ENCODE measurements at regions not wholly inside any gene's neighbourhood (a gene's known extent, or its start where the extent isn't known, plus 50 kb on each side); places are given as distances from the start of the nearest gene placed in this dataset.

GRCh38 chr6:164408868-164409267 is 900.5 kb downstream of the C6orf118 start:
- Histone ChIP-seq H3K27me3 (ENCODE audit: insufficient read depth, low read length) (no peaks in the 10 kb centered on the region), H4K20me1 (ENCODE audit: insufficient read depth) (no peaks in the 10 kb centered on the region), H3K9me2 (ENCODE audit: insufficient read depth) (no peaks in the 10 kb centered on the region), H3K4me3 (replicated peaks in 1 of 2; ENCODE audit: low read depth in 1 of 2, low read length in 2 of 2) (no peak overlapping the region), H3K36me3 (ENCODE audit: control insufficient read depth in 1 of 2, insufficient read depth in 2 of 2, low read length in 2 of 2) (no peaks in the 10 kb centered on the region), H3K4me2 (ENCODE audit: low read length) (no peak overlapping the region), H3K4me1 (ENCODE audit: control insufficient read depth in 1 of 2, insufficient read depth in 2 of 2, low read length in 2 of 2) (no peaks in the 10 kb centered on the region), H3K9ac (ENCODE audit: low read length) (no peak overlapping the region), H2AFZ (ENCODE audit: low read depth, low read length, poor library complexity, severe bottlenecking) (no peak overlapping the region), H3K9me3 (ENCODE audit: control insufficient read depth in 1 of 2, insufficient read depth in 1 of 2, low read depth in 1 of 2, low read length in 2 of 2) (peaks cover 12 to 20% of the 10 kb centered on the region in 2 experiments; a peak in 2 of 4 replicates), H3K79me2 (ENCODE audit: insufficient read depth, low read length) (no peaks in the 10 kb centered on the region), H3K27ac (ENCODE audit: low read depth, low read length) (no peak overlapping the region)
- no peak for TF ChIP-seq CEBPB (IDR thresholded peaks at IDR 0.05; ENCODE audit: low read depth)
- no peak for TF ChIP-seq POLR2AphosphoS5 (IDR thresholded peaks at IDR 0.05; ENCODE audit: low read depth, low read length)
- TF ChIP-seq RAD21 (IDR thresholded peaks at IDR 0.05; ENCODE audit: low read depth) = no peak
- no peak for TF ChIP-seq MAX (IDR thresholded peaks at IDR 0.05)
- ATAC-seq = no peak
- POLR2A ChIA-PET = no interaction called here
- intact Hi-C loops (cut with micrococcal nuclease) = no loop called here
- CTCF ChIA-PET = no interaction called here
- RAD21 ChIA-PET (ENCODE audit: low non-redundant PET in 1 of 2, low total read pairs in 2 of 2, uncharacterized antibody in 2 of 2, unreplicated experiment in 2 of 2) = no interaction called here
- BruUV-seq (replicated peaks) = no TSS peak
- no peak for DNase-seq (ENCODE audit: low read depth, low spot score)

- Histone ChIP-seq H3K36me3 (ENCODE audit: control insufficient read depth in 1 of 2, insufficient read depth in 2 of 2, low read length in 2 of 2) (no peaks in the 10 kb centered on the region), H3K4me3 (replicated peaks in 1 of 2; ENCODE audit: low read depth in 1 of 2, low read length in 2 of 2) (no peak overlapping the region), H4K20me1 (ENCODE audit: insufficient read depth) (no peaks in the 10 kb centered on the region), H3K9me2 (ENCODE audit: insufficient read depth) (no peaks in the 10 kb centered on the region), H3K27ac (ENCODE audit: low read depth, low read length) (no peak overlapping the region), H3K4me1 (ENCODE audit: control insufficient read depth in 1 of 2, insufficient read depth in 2 of 2, low read length in 2 of 2) (no peaks in the 10 kb centered on the region), H3K4me2 (ENCODE audit: low read length) (no peak overlapping the region), H3K9ac (ENCODE audit: low read length) (no peak overlapping the region), H3K79me2 (ENCODE audit: insufficient read depth, low read length) (no peaks in the 10 kb centered on the region), H3K9me3 (ENCODE audit: control insufficient read depth in 1 of 2, insufficient read depth in 1 of 2, low read depth in 1 of 2, low read length in 2 of 2) (peaks cover 0 to 11% of the 10 kb centered on the region in 2 experiments; a peak in 2 of 4 replicates), H2AFZ (ENCODE audit: low read depth, low read length, poor library complexity, severe bottlenecking) (no peak overlapping the region), H3K27me3 (ENCODE audit: insufficient read depth, low read length) (no peaks in the 10 kb centered on the region)
- CTCF ChIA-PET = no interaction called here
- RAD21 ChIA-PET (ENCODE audit: low non-redundant PET in 1 of 2, low total read pairs in 2 of 2, uncharacterized antibody in 2 of 2, unreplicated experiment in 2 of 2) = no interaction called here
- POLR2A ChIA-PET = no interaction called here
- DNase-seq (ENCODE audit: low read depth, low spot score) (no peak), ATAC-seq (no peak)
- TF ChIP-seq YY1 (IDR thresholded peaks at IDR 0.05; ENCODE audit: extremely low read depth, insufficient replicate concordance, low read depth, low read length) (no peak), CBX3 (IDR thresholded peaks at IDR 0.05; ENCODE audit: low read depth) (no peak), ELF1 (IDR thresholded peaks at IDR 0.05; ENCODE audit: borderline replicate concordance, low read depth) (no peak), ZBTB33 (IDR thresholded peaks at IDR 0.05; ENCODE audit: extremely low read depth, insufficient replicate concordance, low read length) (no peak), ATF3 (IDR thresholded peaks at IDR 0.05) (no peak), EZH2 (IDR thresholded peaks at IDR 0.05) (no peak), FOSL1 (IDR thresholded peaks at IDR 0.05; ENCODE audit: low read depth) (no peak), EZH2phosphoT487 (IDR thresholded peaks at IDR 0.05; ENCODE audit: borderline replicate concordance) (no peak), RAD21 (IDR thresholded peaks at IDR 0.05; ENCODE audit: low read depth) (no peak), TCF7L2 (IDR thresholded peaks at IDR 0.05; ENCODE audit: borderline replicate concordance, extremely low read depth, insufficient read depth, insufficient read length) (no peak), JUND (IDR thresholded peaks at IDR 0.05) (no peak), POLR2A (IDR thresholded peaks at IDR 0.05; ENCODE audit: borderline replicate concordance, extremely low read depth, insufficient read depth, insufficient read length) (no peak), MAX (IDR thresholded peaks at IDR 0.05) (no peak), SRF (IDR thresholded peaks at IDR 0.05; ENCODE audit: low read depth) (no peak), ZFX (IDR thresholded peaks at IDR 0.05) (no peak), EGR1 (IDR thresholded peaks at IDR 0.05; ENCODE audit: low read depth) (no peak), SP1 (IDR thresholded peaks at IDR 0.05; ENCODE audit: low read depth) (no peak)
- no TSS peak for BruUV-seq (replicated peaks)
- intact Hi-C loops (cut with micrococcal nuclease) = no loop called here
Observed at GRCh38 chr6:164404812-164405488, 904.5 kb downstream of the C6orf118 start.
